ENCODE measurements at regions not wholly inside any gene's neighbourhood (a gene's known extent, or its start where the extent isn't known, plus 50 kb on each side); places are given as distances from the start of the nearest gene placed in this dataset.

DNA sequence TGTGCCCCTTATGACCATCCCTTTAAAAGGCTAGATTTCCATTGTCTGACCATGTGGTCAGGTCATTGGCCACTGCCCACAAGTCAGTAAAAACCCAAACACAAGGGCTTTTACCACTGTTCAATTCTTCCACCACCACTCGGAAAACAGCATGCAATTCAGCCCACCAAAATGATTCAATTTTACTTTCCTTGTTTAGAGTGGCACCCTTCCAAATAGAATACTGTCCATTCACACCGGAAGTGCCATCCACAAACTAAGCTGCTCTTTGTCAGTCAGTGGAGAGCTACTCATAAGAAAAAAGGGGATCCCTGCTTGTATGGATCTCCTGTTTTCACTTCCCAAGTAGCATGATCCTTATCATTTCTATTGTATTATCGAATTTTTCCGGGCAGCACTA lies 350.7 kb upstream of the MBL2 start:
- Histone ChIP-seq H3K4me3 (ENCODE audit: low read length) (no peak overlapping the region), H3K27ac (ENCODE audit: low read length) (no peak overlapping the region), H3K27me3 (ENCODE audit: control insufficient read depth, insufficient read depth, low read length) (no peaks in the 10 kb centered on the region), H3K9me3 (replicated peaks; ENCODE audit: control insufficient read depth, low read depth, low read length) (no peaks in the 10 kb centered on the region), H3K4me1 (ENCODE audit: control insufficient read depth, insufficient read depth, low read length) (no peaks in the 10 kb centered on the region), H3K36me3 (ENCODE audit: control insufficient read depth, insufficient read depth, low read length) (no peaks in the 10 kb centered on the region)
- 86% methylated on average over 1 of the region's 4 CpGs for WGBS (ENCODE audit: insufficient coverage)
- DNase-seq, result no peak

DNA sequence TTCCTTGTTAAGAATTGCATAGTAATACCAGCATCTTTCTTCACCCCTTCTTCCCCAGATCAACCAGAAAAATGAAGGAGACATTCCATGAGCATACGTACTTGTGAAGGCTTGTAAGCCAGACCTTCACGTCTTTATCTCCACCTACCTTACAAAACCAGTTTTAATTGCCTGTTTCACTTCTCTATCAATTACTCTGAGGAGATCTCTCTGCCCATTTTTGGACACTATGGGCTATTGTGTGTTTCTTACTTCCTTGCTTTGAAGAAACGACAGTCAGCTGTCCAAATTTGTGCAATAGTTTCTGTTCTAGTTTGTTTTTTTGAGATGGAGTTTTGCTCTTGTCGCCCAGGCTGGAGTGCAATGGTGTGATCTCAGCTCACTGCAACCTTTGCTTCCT lies 349.7 kb upstream of the MBL2 start:
- no peak for DNase-seq
- H3K9me3 ChIP-seq (replicated peaks; ENCODE audit: control insufficient read depth, low read depth, low read length), result no peaks in the 10 kb centered on the region
- no peak overlapping the region for H3K4me3 ChIP-seq (ENCODE audit: low read length)
- no peaks in the 10 kb centered on the region for H3K36me3 ChIP-seq (ENCODE audit: control insufficient read depth, insufficient read depth, low read length)
- WGBS (ENCODE audit: insufficient coverage), result 90% methylated on average over 2 of the region's 4 CpGs
- no peaks in the 10 kb centered on the region for H3K4me1 ChIP-seq (ENCODE audit: control insufficient read depth, insufficient read depth, low read length)
- no peaks in the 10 kb centered on the region for H3K27me3 ChIP-seq (ENCODE audit: control insufficient read depth, insufficient read depth, low read length)
- no peak overlapping the region for H3K27ac ChIP-seq (ENCODE audit: low read length)

DNA sequence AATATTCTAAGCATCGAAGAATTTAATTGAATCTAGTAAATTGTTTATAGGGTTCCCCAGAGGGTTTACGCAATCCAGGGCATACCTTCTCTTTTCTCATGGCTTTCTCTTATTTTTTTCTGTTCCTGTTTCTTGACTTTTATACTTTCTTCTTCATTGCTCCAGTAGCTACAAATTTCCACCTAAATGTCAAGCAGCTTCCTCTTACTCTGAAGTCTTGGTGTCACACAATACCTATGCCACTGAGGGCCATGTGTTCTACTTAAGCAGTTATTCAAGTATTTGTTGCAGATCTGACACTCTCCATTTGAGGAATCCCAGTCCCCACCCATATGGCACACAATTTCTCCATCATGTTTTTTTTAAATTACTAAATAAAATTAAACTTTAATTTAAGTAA lies 343.1 kb upstream of the MBL2 start:
- Histone ChIP-seq H3K4me3 (ENCODE audit: low read length) (no peak overlapping the region), H3K27me3 (ENCODE audit: control insufficient read depth, insufficient read depth, low read length) (no peaks in the 10 kb centered on the region), H3K27ac (ENCODE audit: low read length) (no peak overlapping the region), H3K9me3 (replicated peaks; ENCODE audit: control insufficient read depth, low read depth, low read length) (no peaks in the 10 kb centered on the region), H3K36me3 (ENCODE audit: control insufficient read depth, insufficient read depth, low read length) (no peaks in the 10 kb centered on the region), H3K4me1 (ENCODE audit: control insufficient read depth, insufficient read depth, low read length) (no peaks in the 10 kb centered on the region)
- 100% methylated on average over 1 of the region's 2 CpGs for WGBS (ENCODE audit: insufficient coverage)
- DNase-seq, result no peak

DNA sequence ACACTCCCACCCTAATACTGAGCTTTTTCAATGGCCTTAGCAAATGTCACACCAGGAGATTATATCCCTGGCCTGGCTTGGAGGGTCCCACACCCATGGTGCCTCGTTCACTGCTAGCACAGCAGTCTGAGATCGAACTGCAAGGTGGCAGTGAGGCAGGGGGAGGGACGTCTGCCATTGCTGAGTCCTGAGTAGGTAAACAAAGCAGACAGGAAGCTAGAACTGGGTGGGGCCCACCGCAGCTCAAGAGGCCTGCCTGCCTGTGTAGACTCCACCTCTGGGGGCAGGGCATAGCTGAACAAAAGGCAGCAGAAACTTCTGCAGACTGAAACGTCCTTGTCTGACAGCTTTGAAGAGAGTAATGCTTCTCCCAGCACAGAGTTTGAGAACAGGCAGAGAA lies 338.9 kb upstream of the MBL2 start:
- no peak for DNase-seq
- Histone ChIP-seq H3K27me3 (ENCODE audit: control insufficient read depth, insufficient read depth, low read length) (no peaks in the 10 kb centered on the region), H3K36me3 (ENCODE audit: control insufficient read depth, insufficient read depth, low read length) (no peaks in the 10 kb centered on the region), H3K27ac (ENCODE audit: low read length) (no peak overlapping the region), H3K4me1 (ENCODE audit: control insufficient read depth, insufficient read depth, low read length) (no peaks in the 10 kb centered on the region), H3K9me3 (replicated peaks; ENCODE audit: control insufficient read depth, low read depth, low read length) (no peaks in the 10 kb centered on the region), H3K4me3 (ENCODE audit: low read length) (no peak overlapping the region)
- WGBS (ENCODE audit: insufficient coverage), result 66% methylated on average over 5 of the region's 5 CpGs

DNA sequence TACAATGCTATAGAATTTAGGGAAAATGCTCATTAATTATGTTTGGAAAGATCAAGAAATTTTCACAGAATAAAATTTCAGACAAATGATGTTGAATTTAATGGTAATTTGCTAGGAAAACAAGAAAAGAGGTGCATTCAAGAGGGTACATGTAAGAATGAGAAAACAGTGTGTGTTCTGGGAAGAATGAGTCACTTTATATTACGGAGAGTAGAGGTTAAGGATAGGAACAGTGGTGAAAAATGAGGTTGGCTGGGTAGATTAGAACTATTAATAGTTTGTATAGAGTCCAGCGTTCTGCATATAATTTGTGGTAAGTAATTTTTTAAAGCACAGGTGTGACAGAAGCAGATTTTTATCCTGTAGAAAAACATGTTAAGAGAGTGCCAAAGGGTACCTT lies 336.7 kb upstream of the MBL2 start:
- Histone ChIP-seq H3K4me1 (ENCODE audit: control insufficient read depth, insufficient read depth, low read length) (no peaks in the 10 kb centered on the region), H3K9me3 (replicated peaks; ENCODE audit: control insufficient read depth, low read depth, low read length) (no peaks in the 10 kb centered on the region), H3K27ac (ENCODE audit: low read length) (no peak overlapping the region), H3K27me3 (ENCODE audit: control insufficient read depth, insufficient read depth, low read length) (no peaks in the 10 kb centered on the region), H3K4me3 (ENCODE audit: low read length) (no peak overlapping the region), H3K36me3 (ENCODE audit: control insufficient read depth, insufficient read depth, low read length) (no peaks in the 10 kb centered on the region)
- DNase-seq, result no peak
- 69% methylated on average over 2 of the region's 2 CpGs for WGBS (ENCODE audit: insufficient coverage)

DNA sequence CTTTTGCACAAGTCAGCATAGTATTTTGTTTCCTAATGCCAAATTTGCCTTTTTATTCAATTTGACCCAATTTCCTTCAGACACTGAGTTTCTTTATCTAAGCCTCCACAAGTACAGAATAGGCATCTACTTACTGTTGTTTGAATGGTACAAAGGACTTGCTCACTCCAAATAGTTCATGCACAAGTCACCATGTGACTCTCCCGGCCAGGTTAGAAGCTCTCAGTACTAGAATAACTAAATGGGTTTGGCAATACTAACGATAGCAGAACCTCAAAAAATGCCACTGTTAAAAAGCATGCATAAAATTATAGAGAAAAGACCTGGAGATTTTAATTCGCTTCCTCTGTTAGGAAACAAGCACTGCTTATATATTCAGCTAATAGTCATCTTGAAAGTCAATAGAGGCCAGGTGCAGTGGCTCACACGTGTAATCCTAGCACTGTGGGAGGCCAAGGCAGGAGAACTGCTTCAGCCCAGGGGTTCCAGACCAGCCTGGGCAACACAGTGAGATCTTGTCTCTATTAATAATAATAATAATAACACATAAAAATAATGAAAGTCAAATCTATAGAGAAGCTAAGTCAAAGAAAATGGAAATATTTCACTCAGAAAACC lies 335.8 kb upstream of the MBL2 start:
- no peaks in the 10 kb centered on the region for H3K27me3 ChIP-seq (ENCODE audit: control insufficient read depth, insufficient read depth, low read length)
- no peak overlapping the region for H3K4me3 ChIP-seq (ENCODE audit: low read length)
- H3K4me1 ChIP-seq (ENCODE audit: control insufficient read depth, insufficient read depth, low read length), result no peaks in the 10 kb centered on the region
- H3K36me3 ChIP-seq (ENCODE audit: control insufficient read depth, insufficient read depth, low read length), result no peaks in the 10 kb centered on the region
- no CpG with 5 or more reads among the region's 4 CpGs for WGBS (ENCODE audit: insufficient coverage)
- DNase-seq, result no peak
- H3K9me3 ChIP-seq (replicated peaks; ENCODE audit: control insufficient read depth, low read depth, low read length), result peaks cover 2% of the 10 kb centered on the region
- no peak overlapping the region for H3K27ac ChIP-seq (ENCODE audit: low read length)

DNA sequence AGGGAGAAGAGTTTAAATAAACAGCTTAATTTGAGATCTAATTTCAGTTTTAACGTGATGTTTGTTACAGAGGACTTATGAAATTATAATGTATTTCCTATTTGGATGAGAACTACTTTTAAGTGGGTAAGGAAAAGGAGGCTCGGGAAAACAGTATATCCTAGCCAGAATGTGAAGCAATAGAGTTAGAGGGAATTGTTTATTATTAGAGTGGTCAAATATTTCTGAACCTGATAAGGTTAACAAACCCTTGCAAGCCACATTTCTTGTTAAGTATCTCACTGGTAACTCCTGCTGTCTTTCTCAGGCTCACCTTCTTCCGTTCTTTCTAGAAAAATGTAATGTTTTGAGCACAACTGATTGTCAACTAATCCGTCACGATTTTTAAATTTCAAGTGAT lies 335.1 kb upstream of the MBL2 start:
- no peaks in the 10 kb centered on the region for H3K4me1 ChIP-seq (ENCODE audit: control insufficient read depth, insufficient read depth, low read length)

DNA sequence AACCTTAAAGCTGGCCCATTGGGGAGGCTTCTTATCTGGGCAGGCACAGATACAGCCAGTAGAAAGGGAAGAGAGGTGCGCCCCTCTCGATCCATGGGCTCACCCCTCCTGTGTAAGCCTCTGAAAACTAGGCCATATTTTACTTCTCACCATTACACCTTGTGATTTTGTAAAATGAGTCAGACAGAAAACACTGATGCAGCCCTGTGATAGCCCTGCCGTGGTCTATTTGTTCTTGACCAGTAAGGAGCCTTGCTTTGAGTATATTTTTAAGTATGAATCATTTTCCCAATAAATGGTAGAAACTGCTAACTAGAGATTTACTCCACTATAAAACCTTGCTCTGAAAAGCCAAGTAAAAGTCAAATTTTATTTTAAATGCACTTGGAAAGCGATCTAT lies 329.8 kb upstream of the MBL2 start:
- H3K36me3 ChIP-seq (ENCODE audit: control insufficient read depth, insufficient read depth, low read length), result no peaks in the 10 kb centered on the region
- peaks cover 2% of the 10 kb centered on the region for H3K9me3 ChIP-seq (replicated peaks; ENCODE audit: control insufficient read depth, low read depth, low read length)
- no peaks in the 10 kb centered on the region for H3K4me1 ChIP-seq (ENCODE audit: control insufficient read depth, insufficient read depth, low read length)
- no peak overlapping the region for H3K27ac ChIP-seq (ENCODE audit: low read length)
- no peak overlapping the region for H3K4me3 ChIP-seq (ENCODE audit: low read length)
- no peak for DNase-seq
- H3K27me3 ChIP-seq (ENCODE audit: control insufficient read depth, insufficient read depth, low read length), result no peaks in the 10 kb centered on the region
- no CpG with 5 or more reads among the region's 4 CpGs for WGBS (ENCODE audit: insufficient coverage)

More for the DNA sequence above, 335.1 kb upstream of the MBL2 start:
- no peak for DNase-seq
- Histone ChIP-seq H3K27me3 (ENCODE audit: control insufficient read depth, insufficient read depth, low read length) (no peaks in the 10 kb centered on the region), H3K9me3 (replicated peaks; ENCODE audit: control insufficient read depth, low read depth, low read length) (peaks cover 2% of the 10 kb centered on the region), H3K27ac (ENCODE audit: low read length) (no peak overlapping the region), H3K4me3 (ENCODE audit: low read length) (no peak overlapping the region), H3K36me3 (ENCODE audit: control insufficient read depth, insufficient read depth, low read length) (no peaks in the 10 kb centered on the region)
- WGBS (ENCODE audit: insufficient coverage), result no CpG with 5 or more reads among the region's 5 CpGs

DNA sequence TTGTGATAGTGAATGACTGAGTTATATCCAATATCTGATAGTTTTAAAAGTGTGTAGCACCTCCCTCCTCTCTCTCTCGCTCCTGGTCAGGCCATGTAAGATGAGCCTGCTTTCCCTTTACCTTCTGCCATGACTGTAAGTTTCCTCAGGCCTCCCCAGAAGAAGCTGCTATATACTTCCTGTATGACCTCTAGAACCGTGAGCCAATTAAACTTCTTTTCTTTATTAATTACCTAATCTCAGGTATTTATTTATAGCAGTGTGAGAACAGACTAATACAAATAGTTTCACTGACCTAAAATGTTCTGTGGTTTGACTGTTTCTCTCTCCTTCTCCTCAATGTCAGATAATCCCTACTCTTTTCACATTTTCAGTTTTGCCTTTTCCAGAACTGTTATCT lies 321.3 kb upstream of the MBL2 start:
- Histone ChIP-seq H3K27me3 (ENCODE audit: control insufficient read depth, insufficient read depth, low read length) (no peaks in the 10 kb centered on the region), H3K9me3 (replicated peaks; ENCODE audit: control insufficient read depth, low read depth, low read length) (no peaks in the 10 kb centered on the region), H3K4me3 (ENCODE audit: low read length) (no peak overlapping the region), H3K36me3 (ENCODE audit: control insufficient read depth, insufficient read depth, low read length) (no peaks in the 10 kb centered on the region), H3K27ac (ENCODE audit: low read length) (no peak overlapping the region), H3K4me1 (ENCODE audit: control insufficient read depth, insufficient read depth, low read length) (no peaks in the 10 kb centered on the region)
- no peak for DNase-seq
- 75% methylated on average over 1 of the region's 2 CpGs for WGBS (ENCODE audit: insufficient coverage)

DNA sequence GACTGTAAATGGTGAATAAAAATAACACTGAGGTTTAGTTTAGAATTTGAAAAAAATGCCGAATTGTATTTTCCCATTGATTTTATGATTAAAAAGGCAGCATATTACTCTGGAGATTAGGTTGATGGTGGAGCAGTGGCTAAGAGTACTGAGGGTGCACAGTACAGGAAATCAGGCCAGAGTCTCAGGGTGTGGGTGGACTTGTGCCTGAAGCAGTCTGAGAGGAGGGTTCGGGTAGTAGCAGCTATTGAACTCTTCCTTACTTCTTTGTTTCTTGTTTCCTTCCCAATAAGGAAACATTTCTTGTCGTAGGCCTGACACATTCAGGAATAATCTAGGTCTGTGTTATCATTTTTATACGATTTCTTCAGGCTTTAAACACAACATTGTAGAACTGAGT lies 319.0 kb upstream of the MBL2 start:
- Histone ChIP-seq H3K4me3 (ENCODE audit: low read length) (no peak overlapping the region), H3K27ac (ENCODE audit: low read length) (no peak overlapping the region), H3K27me3 (ENCODE audit: control insufficient read depth, insufficient read depth, low read length) (no peaks in the 10 kb centered on the region), H3K4me1 (ENCODE audit: control insufficient read depth, insufficient read depth, low read length) (no peaks in the 10 kb centered on the region), H3K9me3 (replicated peaks; ENCODE audit: control insufficient read depth, low read depth, low read length) (peaks cover 2% of the 10 kb centered on the region), H3K36me3 (ENCODE audit: control insufficient read depth, insufficient read depth, low read length) (no peaks in the 10 kb centered on the region)
- WGBS (ENCODE audit: insufficient coverage), result 80% methylated on average over 1 of the region's 4 CpGs
- no peak for DNase-seq

DNA sequence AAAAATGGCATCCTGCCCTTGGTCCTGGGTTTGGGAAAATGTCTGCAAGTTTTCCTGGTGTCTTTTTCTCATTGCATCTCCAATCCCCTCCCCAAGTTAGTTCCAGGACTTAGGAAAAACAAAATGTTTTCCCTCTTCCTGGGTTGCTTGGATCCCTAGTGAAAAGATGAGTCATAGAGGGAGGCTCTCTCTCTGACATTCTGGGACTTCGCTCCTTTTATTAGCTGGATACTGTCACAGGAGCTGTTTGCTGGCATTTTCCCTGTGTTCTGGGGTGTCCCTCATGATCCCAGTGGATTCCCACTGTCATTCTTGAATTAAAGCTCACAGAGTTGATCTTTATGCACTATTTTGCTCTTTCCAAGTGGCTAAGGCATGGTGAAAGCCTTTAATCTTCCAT lies 316.4 kb upstream of the MBL2 start:
- Histone ChIP-seq H3K27me3 (ENCODE audit: control insufficient read depth, insufficient read depth, low read length) (no peaks in the 10 kb centered on the region), H3K9me3 (replicated peaks; ENCODE audit: control insufficient read depth, low read depth, low read length) (peaks cover 8% of the 10 kb centered on the region), H3K4me3 (ENCODE audit: low read length) (no peak overlapping the region), H3K27ac (ENCODE audit: low read length) (no peak overlapping the region), H3K36me3 (ENCODE audit: control insufficient read depth, insufficient read depth, low read length) (no peaks in the 10 kb centered on the region), H3K4me1 (ENCODE audit: control insufficient read depth, insufficient read depth, low read length) (no peaks in the 10 kb centered on the region)
- 78% methylated on average over 1 of the region's 1 CpG for WGBS (ENCODE audit: insufficient coverage)
- DNase-seq, result no peak

Data from muscle of leg (tissue), 3 donors.